KMS-11 (cell line): ENCODE measurements at regions not wholly inside any gene's neighbourhood (a gene's known extent, or its start where the extent isn't known, plus 50 kb on each side); places are given as distances from the start of the nearest gene placed in this dataset.

ENCODE experiments used
- H2AFZ ChIP-seq: fragments of 200-600 bp; sonication (generic); 2 replicates; pipeline ENCODE4 v1.6.1; 2016; ENCODE audit warnings: antibody characterized with exemption, mixed run types, low read depth
- H3K27ac ChIP-seq: fragments of 200-600 bp; sonication (generic); 2 replicates; pipeline ENCODE4 v1.6.1; 2016; ENCODE audit warnings: mild to moderate bottlenecking, mixed run types
- H3K27me3 ChIP-seq: fragments of 200-600 bp; sonication (generic); 2 replicates; pipeline ENCODE4 v1.6.1; 2017; ENCODE audit warnings: mild to moderate bottlenecking, low read depth, mixed run types, moderate library complexity; ENCODE audit not compliant: insufficient read depth
- H3K36me3 ChIP-seq: fragments of 200-600 bp; sonication (generic); 2 replicates; pipeline ENCODE4 v1.6.1; 2017; ENCODE audit warnings: mild to moderate bottlenecking, mixed run types; ENCODE audit not compliant: insufficient read depth
- H3K4me1 ChIP-seq: fragments of 200-600 bp; sonication (generic); 2 replicates; pipeline ENCODE4 v1.6.1; 2016; ENCODE audit warnings: mild to moderate bottlenecking, low read depth, mixed run types; ENCODE audit not compliant: poor library complexity, severe bottlenecking
- H3K4me2 ChIP-seq: fragments of 200-600 bp; sonication (generic); 2 replicates; pipeline ENCODE4 v1.7.0; 2016; ENCODE audit warnings: mild to moderate bottlenecking, mixed run types
- H3K4me3 ChIP-seq: fragments of 200-600 bp; sonication (generic); IDR thresholded peaks from 2 replicates; pipeline ENCODE4 v1.6.1; 2017; ENCODE audit warnings: low read depth, low read length, mixed read lengths; ENCODE audit not compliant: insufficient read depth
- H3K79me2 ChIP-seq: fragments of 200-600 bp; sonication (generic); 2 replicates; pipeline ENCODE4 v1.6.1; 2016; ENCODE audit warnings: low read depth, mixed run types; ENCODE audit not compliant: insufficient read depth
- H3K9ac ChIP-seq: fragments of 200-600 bp; sonication (generic); 2 replicates; pipeline ENCODE4 v1.6.1; 2016; ENCODE audit warnings: mild to moderate bottlenecking, mixed run types
- H4K20me1 ChIP-seq: fragments of 200-600 bp; sonication (generic); 2 replicates; pipeline ENCODE4 v1.6.1; 2016; ENCODE audit warnings: mild to moderate bottlenecking, mixed run types; ENCODE audit not compliant: insufficient read depth
- CTCF ChIP-seq: fragments of 200-600 bp; sonication (generic); conservative IDR thresholded peaks from 2 replicates; pipeline ENCODE4 v1.6.1; 2017; ENCODE audit warnings: low read depth, mild to moderate bottlenecking, antibody characterized with exemption, low read length, moderate library complexity, mixed read lengths

- H3K27ac ChIP-seq, result no peak overlapping the region
- H3K9ac ChIP-seq, result no peak overlapping the region
- no peaks in the 10 kb centered on the region for H3K79me2 ChIP-seq
- no peaks in the 10 kb centered on the region for H3K27me3 ChIP-seq
- H3K4me1 ChIP-seq, result no peaks in the 10 kb centered on the region
- H3K36me3 ChIP-seq, result no peaks in the 10 kb centered on the region
- H3K4me3 ChIP-seq, result no peak overlapping the region
- no peaks in the 10 kb centered on the region for H4K20me1 ChIP-seq
- H2AFZ ChIP-seq, result no peak overlapping the region
- H3K4me2 ChIP-seq, result no peak overlapping the region
- no peak for TF ChIP-seq CTCF
These were observed 238.5 kb upstream of the BOD1L1 start for GRCh38 chr4:13865871-13866669.

- no peak overlapping the region for H3K27ac ChIP-seq
- no peaks in the 10 kb centered on the region for H3K27me3 ChIP-seq
- TF ChIP-seq CTCF, result no peak
- no peaks in the 10 kb centered on the region for H3K79me2 ChIP-seq
- H3K36me3 ChIP-seq, result no peaks in the 10 kb centered on the region
- H3K9ac ChIP-seq, result no peak overlapping the region
- H4K20me1 ChIP-seq, result no peaks in the 10 kb centered on the region
- no peak overlapping the region for H2AFZ ChIP-seq
- no peak overlapping the region for H3K4me2 ChIP-seq
- H3K4me1 ChIP-seq, result no peaks in the 10 kb centered on the region
- H3K4me3 ChIP-seq, result no peak overlapping the region
These were observed 239.4 kb upstream of the BOD1L1 start for GRCh38 chr4:13866881-13867280.

- no peaks in the 10 kb centered on the region for H3K4me1 ChIP-seq
- H2AFZ ChIP-seq, result no peak overlapping the region
- H3K27me3 ChIP-seq, result no peaks in the 10 kb centered on the region
- TF ChIP-seq CTCF, result no peak
- H3K9ac ChIP-seq, result no peak overlapping the region
- no peak overlapping the region for H3K27ac ChIP-seq
- no peak overlapping the region for H3K4me2 ChIP-seq
- H3K4me3 ChIP-seq, result no peak overlapping the region
- no peaks in the 10 kb centered on the region for H3K36me3 ChIP-seq
- no peaks in the 10 kb centered on the region for H3K79me2 ChIP-seq
- no peaks in the 10 kb centered on the region for H4K20me1 ChIP-seq
These were observed 244.6 kb upstream of the BOD1L1 start for GRCh38 chr4:13872155-13872554.

GRCh38 chr4:13872955-13873354 lies 245.4 kb upstream of the BOD1L1 start:
- no peak overlapping the region for H3K4me2 ChIP-seq
- no peaks in the 10 kb centered on the region for H3K36me3 ChIP-seq
- H2AFZ ChIP-seq, result no peak overlapping the region
- H3K27ac ChIP-seq, result no peak overlapping the region
- H3K9ac ChIP-seq, result no peak overlapping the region
- H3K4me1 ChIP-seq, result no peaks in the 10 kb centered on the region
- no peak for TF ChIP-seq CTCF
- H4K20me1 ChIP-seq, result no peaks in the 10 kb centered on the region
- no peaks in the 10 kb centered on the region for H3K79me2 ChIP-seq
- no peaks in the 10 kb centered on the region for H3K27me3 ChIP-seq
- no peak overlapping the region for H3K4me3 ChIP-seq
